ENCODE measurements at regions not wholly inside any gene's neighbourhood (a gene's known extent, or its start where the extent isn't known, plus 50 kb on each side); places are given as distances from the start of the nearest gene placed in this dataset.

DNA sequence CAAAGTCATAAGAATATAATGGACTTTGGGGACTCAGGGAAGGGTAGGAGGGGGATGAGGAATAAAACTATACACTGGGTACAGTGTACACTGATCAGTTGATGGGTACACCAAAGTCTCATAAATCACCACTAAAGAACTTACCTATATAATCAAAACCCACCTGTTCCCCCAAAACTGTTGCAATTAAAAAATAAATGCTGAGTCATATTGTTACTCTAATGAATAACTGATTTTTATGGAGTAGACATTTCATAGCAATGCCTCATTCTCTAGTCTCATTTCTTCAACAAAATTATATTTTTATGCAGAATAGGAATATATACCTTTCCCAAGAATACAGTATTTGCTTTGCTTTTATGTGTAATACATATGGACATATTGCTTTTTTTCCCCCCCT, 181.2 kb downstream of the ST6GAL2 start:
- Histone ChIP-seq H3K36me3 (replicated peaks in 1 of 2; ENCODE audit: control insufficient read depth in 2 of 2, insufficient read depth in 2 of 2, low read length in 2 of 2) (no peaks in the 10 kb centered on the region), H2BK12ac (ENCODE audit: low read length) (no peak overlapping the region), H3K18ac (ENCODE audit: low read length) (no peak overlapping the region), H2BK120ac (ENCODE audit: low read depth, low read length) (no peak overlapping the region), H3K9me3 (replicated peaks in 1 of 2; ENCODE audit: control insufficient read depth in 2 of 2, insufficient read depth in 1 of 2, low read depth in 1 of 2, low read length in 2 of 2) (no peaks in the 10 kb centered on the region), H4K91ac (ENCODE audit: low read depth, low read length, poor library complexity) (no peak overlapping the region), H3K79me1 (ENCODE audit: low read depth, low read length) (no peaks in the 10 kb centered on the region), H2AFZ (ENCODE audit: low read length) (no peak overlapping the region), H4K8ac (ENCODE audit: low read depth, low read length) (no peak overlapping the region), H3K14ac (ENCODE audit: low read length) (no peak overlapping the region), H3K27me3 (ENCODE audit: control insufficient read depth in 3 of 3, insufficient read depth in 3 of 3, low read depth in 1 of 3, low read length in 3 of 3) (no peaks in the 10 kb centered on the region), H3K4me3 (ENCODE audit: low read length in 2 of 2) (no peak overlapping the region), H3K4ac (ENCODE audit: low read length) (no peak overlapping the region), H2AK5ac (ENCODE audit: low read depth, low read length) (no peak overlapping the region), H2BK5ac (ENCODE audit: low read length) (no peak overlapping the region), H2BK15ac (ENCODE audit: low read length) (no peak overlapping the region), H3K4me2 (ENCODE audit: insufficient read depth, low read length, poor library complexity, severe bottlenecking) (no peak overlapping the region), H3K23ac (ENCODE audit: low read depth, low read length, poor library complexity) (no peak overlapping the region), H3K9ac (ENCODE audit: low read depth, low read length, poor library complexity) (no peak overlapping the region), H3K4me1 (ENCODE audit: control insufficient read depth in 2 of 2, insufficient read depth in 1 of 2, low read depth in 1 of 2, low read length in 2 of 2) (peaks cover 0 to 7% of the 10 kb centered on the region in 2 donors), H3K27ac (replicated peaks; ENCODE audit: low read length) (no peak overlapping the region)
- no peak for DNase-seq (ENCODE audit: low spot score)

DNA sequence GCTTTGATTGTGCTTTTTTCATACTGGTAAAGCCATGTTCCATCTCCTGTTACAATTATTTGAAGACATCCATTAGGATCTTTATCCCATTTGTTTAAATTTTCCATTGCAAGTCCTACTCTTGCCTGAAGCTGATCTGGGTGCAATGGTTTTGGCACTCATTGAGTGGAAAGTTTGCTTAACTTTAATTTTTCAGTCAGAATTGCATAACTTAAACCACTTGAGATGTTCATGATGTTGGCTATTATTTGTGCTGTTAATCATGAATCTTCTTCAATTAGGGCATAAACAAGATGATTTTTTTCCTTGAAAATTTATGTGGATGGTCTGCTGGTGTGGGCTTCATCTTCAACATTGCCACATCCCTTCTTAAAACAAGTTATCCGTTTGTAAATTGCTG, 180.1 kb downstream of the ST6GAL2 start:
- Histone ChIP-seq H3K4me3 (ENCODE audit: low read length in 2 of 2) (no peak overlapping the region), H2AFZ (ENCODE audit: low read length) (no peak overlapping the region), H3K27ac (replicated peaks; ENCODE audit: low read length) (no peak overlapping the region), H3K4me1 (ENCODE audit: control insufficient read depth in 2 of 2, insufficient read depth in 1 of 2, low read depth in 1 of 2, low read length in 2 of 2) (peaks cover 0 to 7% of the 10 kb centered on the region in 2 donors), H4K91ac (ENCODE audit: low read depth, low read length, poor library complexity) (no peak overlapping the region), H2BK15ac (ENCODE audit: low read length) (no peak overlapping the region), H3K36me3 (replicated peaks in 1 of 2; ENCODE audit: control insufficient read depth in 2 of 2, insufficient read depth in 2 of 2, low read length in 2 of 2) (no peaks in the 10 kb centered on the region), H3K79me1 (ENCODE audit: low read depth, low read length) (no peaks in the 10 kb centered on the region), H3K14ac (ENCODE audit: low read length) (no peak overlapping the region), H3K18ac (ENCODE audit: low read length) (no peak overlapping the region), H3K23ac (ENCODE audit: low read depth, low read length, poor library complexity) (no peak overlapping the region), H2BK12ac (ENCODE audit: low read length) (no peak overlapping the region), H3K4me2 (ENCODE audit: insufficient read depth, low read length, poor library complexity, severe bottlenecking) (no peak overlapping the region), H3K4ac (ENCODE audit: low read length) (no peak overlapping the region), H3K9me3 (replicated peaks in 1 of 2; ENCODE audit: control insufficient read depth in 2 of 2, insufficient read depth in 1 of 2, low read depth in 1 of 2, low read length in 2 of 2) (no peaks in the 10 kb centered on the region), H4K8ac (ENCODE audit: low read depth, low read length) (no peak overlapping the region), H2AK5ac (ENCODE audit: low read depth, low read length) (no peak overlapping the region), H3K9ac (ENCODE audit: low read depth, low read length, poor library complexity) (no peak overlapping the region), H2BK5ac (ENCODE audit: low read length) (no peak overlapping the region), H3K27me3 (ENCODE audit: control insufficient read depth in 3 of 3, insufficient read depth in 3 of 3, low read depth in 1 of 3, low read length in 3 of 3) (no peaks in the 10 kb centered on the region), H2BK120ac (ENCODE audit: low read depth, low read length) (no peak overlapping the region)
- no peak for DNase-seq (ENCODE audit: low spot score)
- no CpG with 5 or more reads among the region's 1 CpG for WGBS, 2 donors (ENCODE audit: extremely low coverage in 2 of 2, insufficient read length in 2 of 2, insufficient replicate concordance in 1 of 2)

DNA sequence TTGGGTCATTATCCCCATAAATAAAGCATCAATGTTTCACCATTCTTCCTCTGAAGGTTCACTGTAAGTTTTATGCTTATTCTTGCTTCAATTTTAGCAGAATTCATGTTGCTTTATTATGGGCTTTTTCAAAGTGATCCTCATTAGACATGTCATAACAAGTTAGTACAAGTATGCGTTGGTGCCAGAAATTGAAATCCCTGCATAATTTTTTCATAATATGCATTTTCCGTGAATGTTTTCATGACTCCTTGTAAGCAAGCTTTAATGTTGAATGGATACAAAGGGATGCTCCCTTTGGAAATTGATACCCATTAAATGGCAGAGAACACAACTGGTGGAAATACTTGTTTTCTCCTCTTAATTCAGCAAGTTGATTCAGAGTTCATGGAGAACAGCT, 179.7 kb downstream of the ST6GAL2 start:
- Histone ChIP-seq H3K36me3 (replicated peaks in 1 of 2; ENCODE audit: control insufficient read depth in 2 of 2, insufficient read depth in 2 of 2, low read length in 2 of 2) (no peaks in the 10 kb centered on the region), H3K18ac (ENCODE audit: low read length) (no peak overlapping the region), H3K27ac (replicated peaks; ENCODE audit: low read length) (no peak overlapping the region), H2BK12ac (ENCODE audit: low read length) (no peak overlapping the region), H4K91ac (ENCODE audit: low read depth, low read length, poor library complexity) (no peak overlapping the region), H3K4me1 (ENCODE audit: control insufficient read depth in 2 of 2, insufficient read depth in 1 of 2, low read depth in 1 of 2, low read length in 2 of 2) (peaks cover 0 to 7% of the 10 kb centered on the region in 2 donors), H2BK120ac (ENCODE audit: low read depth, low read length) (no peak overlapping the region), H4K8ac (ENCODE audit: low read depth, low read length) (no peak overlapping the region), H2BK15ac (ENCODE audit: low read length) (no peak overlapping the region), H3K14ac (ENCODE audit: low read length) (no peak overlapping the region), H2AFZ (ENCODE audit: low read length) (no peak overlapping the region), H3K23ac (ENCODE audit: low read depth, low read length, poor library complexity) (no peak overlapping the region), H3K4ac (ENCODE audit: low read length) (no peak overlapping the region), H3K4me3 (ENCODE audit: low read length in 2 of 2) (no peak overlapping the region), H3K27me3 (ENCODE audit: control insufficient read depth in 3 of 3, insufficient read depth in 3 of 3, low read depth in 1 of 3, low read length in 3 of 3) (no peaks in the 10 kb centered on the region), H3K4me2 (ENCODE audit: insufficient read depth, low read length, poor library complexity, severe bottlenecking) (no peak overlapping the region), H2BK5ac (ENCODE audit: low read length) (no peak overlapping the region), H3K79me1 (ENCODE audit: low read depth, low read length) (no peaks in the 10 kb centered on the region), H3K9me3 (replicated peaks in 1 of 2; ENCODE audit: control insufficient read depth in 2 of 2, insufficient read depth in 1 of 2, low read depth in 1 of 2, low read length in 2 of 2) (no peaks in the 10 kb centered on the region), H3K9ac (ENCODE audit: low read depth, low read length, poor library complexity) (no peak overlapping the region), H2AK5ac (ENCODE audit: low read depth, low read length) (no peak overlapping the region)
- DNase-seq (ENCODE audit: low spot score) = no peak
- WGBS, 2 donors (ENCODE audit: extremely low coverage in 2 of 2, insufficient read length in 2 of 2, insufficient replicate concordance in 1 of 2) = no CpG with 5 or more reads among the region's 2 CpGs

DNA sequence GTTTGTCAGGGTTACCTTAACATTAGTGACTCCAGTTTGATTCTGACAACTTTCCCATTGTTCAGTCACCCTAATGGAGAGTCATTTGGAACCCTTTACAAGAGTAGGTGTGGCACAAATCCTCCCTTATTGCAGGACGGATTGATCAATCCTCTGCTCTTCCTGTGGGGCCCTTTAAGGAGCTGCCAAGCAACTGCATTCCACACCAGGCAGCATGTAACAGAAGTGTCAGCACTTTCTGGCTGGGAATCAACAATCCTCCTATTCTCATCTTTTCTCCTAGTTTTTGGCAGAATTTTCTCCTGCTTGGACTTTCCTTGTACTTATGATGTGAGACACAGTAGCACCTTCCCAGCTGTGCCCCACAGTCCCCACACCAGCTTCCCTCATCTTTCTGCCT, 177.8 kb downstream of the ST6GAL2 start:
- DNase-seq (ENCODE audit: low spot score) = no peak
- WGBS, 2 donors (ENCODE audit: extremely low coverage in 2 of 2, insufficient read length in 2 of 2, insufficient replicate concordance in 1 of 2) = no CpG with 5 or more reads among the region's 1 CpG
- no peak overlapping the region for H3K9ac ChIP-seq (ENCODE audit: low read depth, low read length, poor library complexity)

More for the DNA sequence above, 177.8 kb downstream of the ST6GAL2 start:
- no peak overlapping the region for H2BK120ac ChIP-seq (ENCODE audit: low read depth, low read length)
- H2BK15ac ChIP-seq (ENCODE audit: low read length) = no peak overlapping the region
- no peak overlapping the region for H2AK5ac ChIP-seq (ENCODE audit: low read depth, low read length)
- H2AFZ ChIP-seq (ENCODE audit: low read length) = no peak overlapping the region
- H2BK5ac ChIP-seq (ENCODE audit: low read length) = no peak overlapping the region
- H2BK12ac ChIP-seq (ENCODE audit: low read length) = no peak overlapping the region
- no peaks in the 10 kb centered on the region for H3K27me3 ChIP-seq (ENCODE audit: control insufficient read depth in 3 of 3, insufficient read depth in 3 of 3, low read depth in 1 of 3, low read length in 3 of 3)
- no peak overlapping the region for H3K27ac ChIP-seq (replicated peaks; ENCODE audit: low read length)
- no peak overlapping the region for H3K4me2 ChIP-seq (ENCODE audit: insufficient read depth, low read length, poor library complexity, severe bottlenecking)
- no peak overlapping the region for H3K4me3 ChIP-seq (ENCODE audit: low read length in 2 of 2)
- no peak overlapping the region for H3K18ac ChIP-seq (ENCODE audit: low read length)
- H3K23ac ChIP-seq (ENCODE audit: low read depth, low read length, poor library complexity) = no peak overlapping the region
- H3K14ac ChIP-seq (ENCODE audit: low read length) = no peak overlapping the region
- H3K79me1 ChIP-seq (ENCODE audit: low read depth, low read length) = no peaks in the 10 kb centered on the region
- H3K4me1 ChIP-seq (ENCODE audit: control insufficient read depth in 2 of 2, insufficient read depth in 1 of 2, low read depth in 1 of 2, low read length in 2 of 2) = peaks cover 0 to 3% of the 10 kb centered on the region in 2 donors
- no peak overlapping the region for H4K91ac ChIP-seq (ENCODE audit: low read depth, low read length, poor library complexity)
- no peaks in the 10 kb centered on the region for H3K36me3 ChIP-seq (replicated peaks in 1 of 2; ENCODE audit: control insufficient read depth in 2 of 2, insufficient read depth in 2 of 2, low read length in 2 of 2)
- no peak overlapping the region for H3K4ac ChIP-seq (ENCODE audit: low read length)
- peaks cover 0 to 2% of the 10 kb centered on the region in 2 donors for H3K9me3 ChIP-seq (replicated peaks in 1 of 2; ENCODE audit: control insufficient read depth in 2 of 2, insufficient read depth in 1 of 2, low read depth in 1 of 2, low read length in 2 of 2)
- H4K8ac ChIP-seq (ENCODE audit: low read depth, low read length) = no peak overlapping the region

All from neuronal stem cell (in vitro differentiated cells).